KBM-7 (cell line): ENCODE measurements at regions not wholly inside any gene's neighbourhood (a gene's known extent, or its start where the extent isn't known, plus 50 kb on each side); places are given as distances from the start of the nearest gene placed in this dataset.
"Not testable (repeated sequence)": the region's sequence is repeated elsewhere in the genome, so short reads cannot be mapped to it uniquely, and the experiment has no call there.

Experiments used
- DNase-seq: peaks from one replicate; pipeline ENCODE4 v3.0.0-alpha.2; 2015
- in situ Hi-C: fragments of 300-500 bp; cut with MboI; formaldehyde crosslinking; loops from 2 replicates; pipeline ENCODE4 v1.14.3; 2020; ENCODE audit warnings: low sequenced_read_pairs, low pct_unique_long_range_greater_than_20kb, mixed read lengths

DNA sequence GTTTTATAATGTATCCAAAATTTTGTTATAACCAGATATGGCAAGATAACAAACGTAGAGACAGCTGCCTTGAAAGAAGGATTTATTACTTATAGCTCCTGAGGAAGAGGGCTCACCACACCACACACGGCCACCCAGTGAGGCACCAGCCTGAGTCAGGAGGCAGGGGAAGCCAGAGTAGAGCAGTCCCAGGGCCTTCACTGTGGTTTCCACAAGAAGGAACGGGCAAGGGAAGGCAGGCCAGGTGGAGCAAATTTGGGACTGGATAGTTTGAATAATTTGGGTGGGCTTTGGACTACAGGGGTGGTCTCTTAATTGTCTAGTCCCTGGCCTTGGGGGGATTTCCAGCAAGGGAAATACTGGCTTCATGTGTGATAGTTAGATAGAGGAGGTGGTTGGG lies 72.5 kb downstream of the RRAGC start:
- no peak for DNase-seq
- in situ Hi-C loops: no loop called here

DNA sequence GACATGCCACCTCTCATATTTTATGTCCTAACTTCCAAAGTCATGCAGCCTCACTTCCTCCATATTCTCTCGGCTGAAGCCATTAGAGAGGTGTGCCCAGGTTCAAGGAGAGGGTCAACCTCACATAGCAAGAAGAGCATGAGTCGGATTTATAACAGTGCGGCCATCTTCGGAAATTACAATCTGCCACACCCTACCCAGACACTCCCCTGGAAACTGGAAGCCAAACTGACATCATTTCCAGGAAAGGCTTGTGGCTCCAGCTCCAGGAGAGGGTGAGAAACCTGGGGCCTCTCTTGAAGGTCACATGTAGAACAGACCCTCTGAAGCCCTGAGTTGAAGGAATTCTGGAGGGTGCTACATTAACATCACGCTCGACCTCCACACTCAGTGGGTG lies 73.5 kb downstream of the RRAGC start:
- in situ Hi-C loops: no loop called here

DNA sequence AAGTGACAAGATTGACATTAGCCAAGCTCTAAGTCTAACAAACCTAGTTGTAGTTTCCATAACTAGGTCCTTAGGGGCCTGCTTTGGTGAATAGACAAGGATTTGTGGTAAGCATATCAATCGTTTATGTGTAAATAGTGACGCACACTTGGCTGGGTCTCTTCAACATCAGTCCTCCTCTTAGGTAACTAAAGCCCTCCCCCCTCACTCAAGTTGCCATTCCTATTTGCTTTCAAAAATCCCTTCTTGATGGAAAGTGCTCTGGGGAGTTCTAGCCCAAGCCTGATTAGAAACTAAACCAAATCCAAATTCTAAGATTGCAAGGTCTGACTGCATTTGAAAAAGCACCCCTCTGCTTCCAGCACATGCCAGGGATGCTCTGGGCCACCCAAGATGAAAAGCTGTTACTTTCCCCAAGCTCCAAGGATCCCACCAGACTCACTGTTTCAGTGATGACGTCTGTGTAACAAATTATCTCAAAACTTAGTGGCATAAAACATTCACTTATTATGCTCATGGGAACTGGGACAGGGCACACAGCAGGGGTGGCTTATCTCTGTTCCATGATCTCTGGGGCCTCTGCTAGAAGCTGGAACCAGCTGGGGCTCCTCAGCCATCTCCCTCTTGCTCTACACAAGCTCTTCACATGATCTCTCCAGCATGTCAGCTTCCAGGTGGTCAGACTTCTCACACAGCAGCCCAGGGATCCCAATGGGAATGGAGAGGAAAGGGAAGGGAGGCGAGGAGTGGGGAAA lies 74.1 kb downstream of the RRAGC start:
- DNase-seq: no peak
- in situ Hi-C loops: no loop called here

More for the DNA sequence above, 73.5 kb downstream of the RRAGC start:
- no peak for DNase-seq

DNA sequence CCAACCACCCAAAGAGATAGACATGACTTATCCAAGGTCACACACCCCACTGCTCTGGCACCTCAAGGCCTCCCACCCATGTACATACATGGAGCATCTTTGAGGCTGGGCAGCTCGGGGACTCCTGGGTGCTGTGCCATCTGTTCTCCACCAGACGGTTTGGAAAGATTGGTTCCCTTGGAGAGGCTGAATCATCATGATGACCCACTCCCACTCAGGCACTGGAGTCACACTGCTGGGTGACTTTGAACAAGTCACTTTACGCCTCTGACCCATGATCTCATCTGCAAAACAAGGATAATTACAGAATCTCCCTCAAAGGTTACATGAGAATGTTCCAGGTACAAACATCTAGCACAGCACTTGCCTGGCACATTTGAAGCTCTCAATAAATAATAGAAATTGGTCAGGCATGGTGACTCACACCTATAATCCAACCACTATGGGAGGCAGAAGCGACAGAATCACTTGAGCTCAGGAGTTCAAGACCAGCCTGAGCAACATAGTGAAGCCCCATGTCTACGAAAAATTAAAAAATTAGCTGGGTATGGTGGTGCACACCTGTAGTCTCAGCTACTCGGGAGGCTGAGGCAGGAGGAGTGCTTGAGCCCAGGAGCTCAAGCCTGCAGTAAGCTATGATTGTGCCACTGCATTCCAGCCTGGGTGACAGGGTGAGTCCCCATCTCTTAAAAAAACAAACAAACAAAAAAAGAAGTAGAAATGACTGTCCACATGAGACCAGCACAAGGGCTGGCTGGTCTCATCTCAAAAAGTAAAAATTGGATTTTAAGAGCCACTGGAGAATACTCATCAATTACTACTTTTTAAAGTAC lies 74.9 kb downstream of the RRAGC start:
- in situ Hi-C loops: no loop called here
- DNase-seq: no peak

DNA sequence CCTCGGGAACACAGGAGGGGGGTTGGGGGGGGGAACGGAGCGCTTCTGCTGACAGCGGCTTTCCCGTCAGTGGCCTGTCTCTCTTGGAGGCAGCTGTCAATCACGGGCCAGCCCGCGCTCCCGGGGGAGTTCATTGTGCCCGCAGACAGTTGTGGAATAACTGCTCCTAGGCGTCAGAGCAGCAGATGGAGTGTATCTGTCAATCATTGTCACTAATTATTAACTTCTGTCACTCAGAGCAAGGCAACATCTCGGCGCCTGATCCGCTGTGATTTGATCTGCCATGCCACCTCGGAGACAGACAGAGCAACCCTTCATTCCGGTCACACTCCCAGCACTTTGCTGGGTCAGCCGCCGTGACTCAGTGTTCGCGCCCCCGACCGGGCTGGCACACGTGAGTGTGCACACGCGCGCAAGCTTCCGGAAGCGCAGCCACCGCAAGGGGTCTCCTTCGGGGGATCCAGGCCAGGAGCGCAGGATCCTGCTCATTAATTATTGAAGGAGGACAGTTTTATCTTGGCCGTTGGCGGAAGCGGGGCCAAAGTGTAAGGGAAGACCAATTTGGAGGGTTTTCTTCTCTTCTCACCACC lies 75.8 kb downstream of the RRAGC start:
- no peak for DNase-seq
- in situ Hi-C loops: no loop called here

DNA sequence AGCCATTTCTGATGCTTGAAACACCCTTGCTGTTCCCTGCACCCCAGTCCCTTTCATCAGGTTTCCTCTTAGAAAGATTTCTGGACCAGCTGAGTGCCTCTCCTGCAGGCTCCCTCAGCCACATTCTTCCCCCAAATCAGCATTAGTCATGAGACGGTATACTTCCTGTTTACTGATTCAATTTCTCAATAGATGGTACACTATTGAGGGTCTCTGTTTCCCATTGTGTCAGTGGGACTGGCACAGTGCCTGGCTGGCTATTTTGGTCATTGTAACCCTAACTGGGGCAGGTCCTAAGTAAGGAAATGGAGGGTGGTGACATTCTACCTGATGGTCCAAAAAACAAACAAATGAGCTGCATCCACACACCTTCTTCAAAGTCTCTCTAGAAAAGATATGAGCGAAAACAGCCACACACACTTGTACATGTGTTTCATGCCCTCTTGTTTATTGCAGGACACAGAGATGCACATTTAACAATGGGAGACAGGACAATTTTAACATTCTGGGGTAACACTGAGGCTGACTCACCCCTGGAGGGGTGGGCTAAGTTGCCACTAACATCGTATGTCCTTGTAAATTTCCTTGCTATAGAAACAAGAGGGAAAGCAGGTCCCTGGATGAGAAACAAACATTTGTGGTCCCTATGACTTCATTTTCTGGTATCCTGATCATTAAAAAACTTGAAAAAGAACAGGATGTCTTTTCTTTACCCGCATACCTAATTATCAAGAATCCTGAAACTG lies 77.5 kb downstream of the RRAGC start:
- in situ Hi-C loops: no loop called here
- DNase-seq: no peak

DNA sequence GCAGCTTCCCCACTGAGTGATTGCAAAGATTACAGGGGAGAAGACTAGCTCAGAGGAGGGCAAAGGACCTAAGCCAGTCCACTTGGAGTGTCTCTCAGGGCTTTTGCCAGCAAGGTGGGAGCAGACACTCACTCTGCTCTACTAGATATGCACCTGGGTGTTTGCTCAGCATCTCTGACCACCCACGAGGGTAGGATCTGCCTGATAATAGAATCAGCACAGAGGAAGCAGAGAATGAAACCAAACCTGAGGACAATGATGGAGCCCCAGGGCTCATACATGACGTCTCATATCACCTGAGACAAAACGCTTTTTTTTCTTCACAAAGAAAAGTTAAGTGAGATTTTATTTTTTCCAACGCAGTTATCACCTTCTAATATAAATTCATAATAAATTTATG lies 79.4 kb downstream of the RRAGC start:
- in situ Hi-C loops: no loop called here
- no peak for DNase-seq

DNA sequence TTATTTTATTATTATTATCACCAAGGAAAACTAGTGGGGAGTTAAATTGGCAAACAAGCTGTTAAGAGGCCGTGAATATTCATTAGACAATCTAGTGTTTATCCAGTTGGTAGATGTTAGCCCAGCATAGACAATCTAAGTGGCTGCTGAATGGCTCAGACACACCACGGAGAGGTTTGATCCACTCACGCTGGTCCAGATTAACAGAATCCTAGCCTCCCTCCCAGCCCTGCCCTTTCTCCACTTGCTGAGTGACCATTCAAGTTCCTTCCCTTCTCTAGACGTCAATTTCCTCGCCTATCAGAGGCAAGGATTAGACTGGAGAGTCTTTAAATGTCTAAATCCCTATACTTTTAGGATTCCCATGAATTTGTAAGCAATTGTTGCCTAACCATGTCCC lies 80.1 kb downstream of the RRAGC start:
- no peak for DNase-seq
- in situ Hi-C loops: no loop called here

DNA sequence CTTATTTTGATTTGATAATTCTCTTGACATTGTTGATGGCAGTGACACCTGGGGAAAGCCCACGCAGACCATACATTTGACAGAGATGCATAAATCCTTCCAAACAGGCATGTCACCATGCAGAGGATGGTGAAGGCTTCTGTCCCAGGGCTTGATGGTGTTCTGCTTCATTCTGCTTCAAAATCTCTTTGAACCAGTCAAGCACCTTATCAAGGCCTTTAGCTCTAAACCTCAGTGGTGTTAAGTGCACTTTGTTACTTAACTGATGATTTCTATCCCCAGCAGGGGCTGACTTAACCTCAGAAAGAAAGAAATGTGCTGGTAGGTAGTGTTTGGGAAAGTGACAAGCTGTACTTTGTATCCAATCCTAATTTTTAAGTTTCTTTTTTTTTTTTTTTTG lies 81.1 kb downstream of the RRAGC start:
- in situ Hi-C loops: no loop called here
- no peak for DNase-seq

DNA sequence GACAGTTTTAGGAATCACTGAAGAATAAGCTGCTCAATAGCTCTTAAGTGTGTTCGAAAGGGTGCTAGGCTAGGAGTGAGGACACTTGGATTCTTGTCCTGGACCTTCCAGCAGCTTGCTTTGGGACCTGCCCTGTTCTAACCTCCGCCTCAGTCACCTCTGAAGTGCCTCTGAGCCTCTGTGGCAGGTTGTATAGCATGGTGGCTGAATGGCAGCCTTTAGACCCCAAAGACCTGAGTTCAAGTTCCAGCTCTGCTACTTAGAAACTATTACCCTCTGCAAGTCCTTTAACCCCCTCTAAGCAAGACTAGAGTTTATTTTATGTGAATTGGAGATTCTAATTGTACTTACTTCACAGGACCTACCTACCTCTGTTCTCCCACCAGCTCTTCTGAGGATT lies 81.5 kb downstream of the RRAGC start:
- DNase-seq: no peak

DNA sequence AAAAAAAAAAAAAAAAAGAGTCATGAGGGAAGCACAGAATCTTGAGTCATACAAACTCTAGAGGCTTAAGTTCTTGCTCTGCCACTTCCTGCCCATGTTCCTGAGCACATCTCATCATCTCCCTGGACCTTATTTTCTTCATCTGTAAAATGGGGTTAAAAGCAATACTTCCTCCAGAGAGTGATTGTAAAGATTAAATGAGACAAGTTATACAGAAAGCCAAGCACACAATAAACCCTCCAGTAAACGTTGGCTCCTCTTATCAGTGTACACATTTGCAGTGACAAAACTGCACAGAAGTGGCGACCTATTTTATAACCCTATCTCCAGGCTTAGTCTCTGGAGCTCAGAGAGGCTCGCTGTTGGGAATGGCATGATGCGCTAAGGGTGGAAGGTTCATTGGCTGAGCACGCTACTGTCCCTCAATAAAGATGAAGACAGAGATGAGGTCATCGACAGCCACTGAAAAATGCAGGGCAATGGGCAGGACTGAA lies 82.1 kb downstream of the RRAGC start:
- in situ Hi-C loops: no loop called here

More for the DNA sequence above, 81.5 kb downstream of the RRAGC start:
- in situ Hi-C loops: no loop called here

DNA sequence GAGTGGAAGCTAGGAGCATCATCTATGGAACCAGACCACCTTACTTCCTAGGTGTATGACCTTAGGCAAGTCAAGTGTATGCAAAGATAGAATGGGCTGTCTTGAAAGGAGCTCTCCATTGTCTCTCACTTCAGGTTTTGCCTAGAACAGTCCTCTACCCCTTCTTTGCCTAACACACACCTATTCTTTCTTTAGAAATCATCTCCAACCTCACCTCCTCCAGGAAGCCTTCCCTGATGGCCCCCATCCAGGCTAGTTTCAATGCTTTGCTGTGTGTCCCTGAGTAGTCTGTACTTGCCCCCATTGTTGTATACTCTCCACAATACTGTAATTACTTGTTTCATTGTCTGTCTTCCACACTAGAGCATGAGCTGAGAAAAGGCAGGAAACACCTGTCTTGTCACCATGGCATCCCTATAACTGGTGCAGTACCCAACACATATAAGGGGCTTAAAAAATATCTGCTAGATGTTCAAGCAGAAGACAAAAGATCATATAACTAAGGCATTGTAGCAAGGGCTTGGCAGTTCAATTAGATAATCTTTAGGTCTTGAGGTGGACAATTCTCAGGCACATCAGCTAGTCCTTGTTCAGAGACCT lies 83.0 kb downstream of the RRAGC start:
- in situ Hi-C loops: no loop called here
- no peak for DNase-seq

More for the DNA sequence above, 82.1 kb downstream of the RRAGC start:
- no peak for DNase-seq

DNA sequence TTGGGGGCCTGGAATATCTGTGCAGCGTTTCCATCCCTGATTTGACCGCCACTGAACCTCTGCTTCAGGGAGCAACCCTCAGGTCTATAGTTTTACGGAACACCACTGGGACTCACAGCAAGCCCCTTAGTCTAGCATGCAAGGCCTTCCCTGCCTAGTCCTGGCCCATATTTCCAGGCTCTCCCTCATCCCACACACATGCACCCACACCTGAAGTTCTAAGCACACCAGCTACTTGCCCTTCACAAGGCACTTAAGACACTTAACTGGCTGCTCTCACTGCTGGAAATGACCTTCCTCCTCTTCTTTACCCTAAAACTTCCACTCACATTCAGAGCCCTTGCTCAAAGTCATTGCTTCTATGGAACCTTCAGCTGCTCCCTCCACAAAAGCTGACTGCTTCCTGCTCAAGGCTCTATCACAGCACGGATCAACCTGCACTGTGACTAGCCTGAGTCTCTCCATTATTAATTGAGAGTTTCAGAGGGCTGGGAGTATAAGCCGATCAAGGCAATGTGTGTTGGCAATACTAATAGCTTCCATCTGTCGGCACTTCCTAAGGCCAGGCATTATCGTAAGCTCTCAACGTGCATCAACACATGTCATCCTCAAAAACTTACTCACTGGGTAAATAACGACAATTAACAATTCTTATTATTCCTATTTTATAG lies 84.3 kb downstream of the RRAGC start:
- DNase-seq: no peak
- in situ Hi-C loops: no loop called here

DNA sequence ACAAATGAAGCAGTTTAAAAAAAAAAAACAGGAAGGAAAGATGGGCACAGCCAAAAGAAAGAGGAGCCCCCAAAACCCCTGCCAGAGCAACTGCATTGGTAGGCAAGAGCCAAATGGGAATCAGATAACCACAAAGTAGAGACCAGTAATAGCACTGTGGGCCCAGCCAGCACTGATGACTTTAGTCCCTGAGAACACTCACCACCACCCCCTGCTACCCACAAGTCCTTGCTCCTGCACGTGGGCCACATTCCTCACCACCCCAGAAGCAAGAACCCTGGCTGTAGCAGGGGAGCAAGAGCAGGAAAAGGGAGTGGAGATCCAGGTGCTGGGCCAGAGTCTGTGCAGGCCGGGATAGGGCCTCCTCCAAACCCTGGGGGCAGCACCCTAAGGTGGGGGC lies 86.1 kb downstream of the RRAGC start:
- in situ Hi-C loops: no loop called here
- no peak for DNase-seq

DNA sequence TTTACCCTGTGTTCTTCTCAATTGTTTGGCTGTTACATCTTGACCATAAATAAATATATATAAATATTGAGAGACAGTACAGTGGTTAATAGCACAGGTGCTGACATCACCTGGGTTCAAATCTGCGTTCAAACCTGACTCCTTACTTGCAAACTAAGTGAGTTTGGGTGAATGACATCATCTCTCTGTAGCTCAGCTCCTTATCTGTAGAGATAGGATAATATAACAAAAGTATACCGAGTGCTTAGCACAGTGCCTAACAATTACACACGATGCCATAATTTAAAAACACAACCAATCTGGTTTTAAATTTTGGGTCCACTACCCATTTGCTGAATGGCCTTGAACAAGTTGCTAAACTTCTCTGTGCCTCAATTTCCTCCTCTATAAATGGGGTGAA lies 86.6 kb downstream of the RRAGC start:
- in situ Hi-C loops: no loop called here
- DNase-seq: no peak

DNA sequence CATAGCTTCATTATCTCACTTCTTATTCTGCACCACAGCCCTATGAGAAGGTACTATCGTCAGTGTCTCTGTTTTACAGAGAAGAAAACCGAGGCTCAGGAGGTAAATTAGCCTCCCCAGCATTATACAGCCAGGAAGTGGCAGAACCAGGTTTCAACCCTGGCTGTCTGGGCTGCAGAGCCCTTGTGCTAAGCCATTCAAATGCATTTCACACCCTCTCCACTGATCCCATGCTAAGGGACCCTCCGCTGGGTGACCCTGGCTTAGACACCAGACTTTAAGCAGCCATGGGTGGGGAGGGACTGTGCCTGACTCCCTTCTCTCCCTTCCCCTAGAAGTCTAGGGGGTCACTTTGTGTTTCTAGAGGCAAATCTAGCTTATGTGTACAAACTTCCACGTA lies 87.5 kb downstream of the RRAGC start:
- DNase-seq: no peak
- in situ Hi-C loops: no loop called here

DNA sequence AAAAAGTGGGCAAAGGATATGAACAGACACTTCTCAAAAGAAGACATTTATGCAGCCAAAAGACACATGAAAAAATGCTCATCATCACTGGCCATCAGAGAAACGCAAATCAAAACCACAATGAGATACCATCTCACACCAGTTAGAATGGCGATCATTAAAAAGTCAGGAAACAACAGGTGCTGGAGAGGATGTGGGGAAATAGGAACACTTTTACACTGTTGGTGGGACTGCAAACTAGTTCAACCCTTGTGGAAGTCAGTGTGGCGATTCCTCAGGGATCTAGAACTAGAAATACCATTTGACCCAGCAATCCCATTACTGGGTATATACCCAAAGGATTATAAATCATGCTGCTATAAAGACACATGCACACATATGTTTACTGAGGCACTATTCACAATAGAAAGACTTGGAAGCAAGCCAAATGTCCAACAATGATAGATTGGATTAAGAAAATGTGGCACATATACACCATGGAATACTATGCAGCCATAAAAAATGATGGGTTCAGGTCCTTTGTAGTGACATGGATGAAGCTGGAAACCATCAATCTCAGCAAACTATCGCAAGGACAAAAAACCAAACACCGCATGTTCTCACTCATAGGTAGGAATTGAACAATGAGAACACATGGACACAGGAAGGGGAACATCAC lies 88.9 kb downstream of the RRAGC start:
- DNase-seq, in situ Hi-C loops: not testable (repeated sequence)

DNA sequence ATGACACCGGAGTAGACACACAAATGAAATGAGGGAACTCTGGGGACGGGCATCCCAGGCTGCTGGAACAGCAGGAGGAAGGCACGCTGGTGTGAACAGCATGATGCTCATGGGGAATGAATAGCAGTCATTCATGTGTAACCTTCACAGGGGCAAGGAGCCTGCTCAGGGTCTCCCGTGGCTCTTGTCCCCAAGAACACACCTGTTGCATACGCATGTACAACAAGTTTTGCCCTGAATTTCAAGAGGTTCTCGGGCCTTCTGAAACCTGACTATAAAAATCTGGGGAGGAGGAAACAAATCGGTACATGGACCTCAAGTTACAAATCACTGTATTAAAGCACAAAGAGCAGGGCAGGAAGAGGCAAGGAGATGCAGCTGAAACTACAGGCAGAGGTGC lies 93.4 kb downstream of the RRAGC start:
- no peak for DNase-seq
- in situ Hi-C loops: no loop called here
